Lower lobe of right lung (tissue), 2 donors: ENCODE measurements at regions not wholly inside any gene's neighbourhood (a gene's known extent, or its start where the extent isn't known, plus 50 kb on each side); places are given as distances from the start of the nearest gene placed in this dataset.

ENCODE experiments used
- ATAC-seq, 2 donors: fragments of 200-7000 bp; cut with Tn5 transposase; one replicate each; pipeline ENCODE4 v1.9.1; 2020 to 2022; ENCODE audit warnings: mild to moderate bottlenecking in 2 of 2, moderate library complexity in 2 of 2
- DNase-seq: peaks from one replicate; pipeline ENCODE4 v3.0.0-alpha.2; 2020
- H3K27ac ChIP-seq: fragments of 200-600 bp; one replicate; pipeline ENCODE4 v1.8.0; 2022
- H3K27me3 ChIP-seq: fragments of 200-600 bp; one replicate; pipeline ENCODE4 v1.8.0; 2022; ENCODE audit warnings: low read depth
- H3K36me3 ChIP-seq: fragments of 200-600 bp; one replicate; pipeline ENCODE4 v1.8.0; 2022; ENCODE audit warnings: mild to moderate bottlenecking
- H3K4me1 ChIP-seq: fragments of 200-600 bp; one replicate; pipeline ENCODE4 v1.8.0; 2022
- H3K4me3 ChIP-seq: fragments of 200-600 bp; one replicate; pipeline ENCODE4 v1.8.0; 2022; ENCODE audit warnings: mild to moderate bottlenecking
- H3K9me3 ChIP-seq: fragments of 200-600 bp; one replicate; pipeline ENCODE4 v1.8.0; 2022
- CTCF ChIP-seq: fragments of 200-600 bp; IDR thresholded peaks from one replicate; pipeline ENCODE4 v1.8.0; 2022; ENCODE audit warnings: antibody characterized with exemption, mild to moderate bottlenecking
- intact Hi-C: fragments of 100-400 bp; cut with DNase I; formaldehyde crosslinking; loops from one replicate; pipeline ENCODE4 v1.11.0; 2022
- donor health status: DM: no; HTN: yes; CAD: no; lungs with severe emphysema.

GRCh38 chr21:34018910-34019309 lies 54.5 kb upstream of the MRPS6 start:
- Histone ChIP-seq H3K4me1 (peaks cover 6% of the 10 kb centered on the region), H3K36me3 (no peaks in the 10 kb centered on the region), H3K27me3 (no peaks in the 10 kb centered on the region), H3K4me3 (no peak overlapping the region), H3K27ac (no peak overlapping the region), H3K9me3 (peaks cover 11% of the 10 kb centered on the region)
- ATAC-seq (no peak), DNase-seq (no peak)
- intact Hi-C loops = no loop called here
- no peak for TF ChIP-seq CTCF

DNA sequence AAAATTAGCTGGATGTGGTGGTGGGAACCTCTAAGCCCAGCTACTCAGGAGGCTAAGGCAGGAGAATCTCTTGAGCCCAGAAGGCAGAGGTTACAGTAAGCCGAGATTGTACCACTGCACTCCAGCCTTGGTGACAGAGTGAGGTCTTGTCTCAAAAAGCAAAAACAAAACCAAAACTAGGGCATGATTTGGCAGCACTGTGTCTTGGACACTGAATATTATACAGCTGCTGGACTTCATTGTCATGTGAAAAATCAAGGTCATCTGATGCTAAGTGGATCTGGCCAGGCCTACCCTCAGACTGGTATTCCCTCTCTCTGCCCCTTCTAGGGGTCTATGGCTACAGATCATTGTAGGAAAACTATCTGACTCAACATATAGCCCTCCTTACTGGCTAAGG lies 55.2 kb upstream of the MRPS6 start:
- intact Hi-C loops = no loop called here
- Histone ChIP-seq H3K4me3 (no peak overlapping the region), H3K36me3 (no peaks in the 10 kb centered on the region), H3K4me1 (peaks cover 6% of the 10 kb centered on the region), H3K27me3 (no peaks in the 10 kb centered on the region), H3K9me3 (peaks cover 12% of the 10 kb centered on the region), H3K27ac (no peak overlapping the region)
- ATAC-seq (no peak), DNase-seq (no peak)
- no peak for TF ChIP-seq CTCF

- H3K4me3 ChIP-seq = no peak overlapping the region
- no peaks in the 10 kb centered on the region for H3K36me3 ChIP-seq
- peaks cover 6% of the 10 kb centered on the region for H3K4me1 ChIP-seq
- H3K9me3 ChIP-seq = peaks cover 12% of the 10 kb centered on the region
- no peak for TF ChIP-seq CTCF
- ATAC-seq = no peak
- no peak for DNase-seq
- H3K27ac ChIP-seq = no peak overlapping the region
- H3K27me3 ChIP-seq = no peaks in the 10 kb centered on the region
- intact Hi-C loops = no loop called here
Observed at GRCh38 chr21:34017039-34017961, 56.1 kb upstream of the MRPS6 start.

DNA sequence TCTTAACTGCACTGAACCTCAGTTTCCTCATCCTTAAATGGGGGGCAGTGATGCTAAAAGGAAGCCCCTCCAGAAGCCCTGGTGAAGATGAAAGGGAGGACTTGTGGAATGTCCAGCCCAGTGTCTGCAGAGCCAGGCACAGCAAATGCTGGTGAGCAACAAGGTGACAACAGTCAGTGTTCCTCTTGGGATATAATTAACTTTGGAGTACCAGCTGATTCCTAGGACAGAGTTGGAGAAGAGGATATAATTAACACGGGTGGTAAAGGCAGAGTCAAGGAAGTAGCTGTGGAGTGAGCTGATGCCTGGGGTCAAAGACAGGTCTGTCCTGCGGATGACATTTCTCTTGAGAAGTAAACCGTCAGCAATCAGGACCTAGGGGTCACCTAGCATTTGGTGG lies 60.7 kb upstream of the MRPS6 start:
- DNase-seq (no peak), ATAC-seq (no peak)
- Histone ChIP-seq H3K36me3 (no peaks in the 10 kb centered on the region), H3K4me3 (no peak overlapping the region), H3K27me3 (no peaks in the 10 kb centered on the region), H3K9me3 (peaks cover 15% of the 10 kb centered on the region), H3K4me1 (no peaks in the 10 kb centered on the region), H3K27ac (no peak overlapping the region)
- intact Hi-C loops = no loop called here
- TF ChIP-seq CTCF = no peak

DNA sequence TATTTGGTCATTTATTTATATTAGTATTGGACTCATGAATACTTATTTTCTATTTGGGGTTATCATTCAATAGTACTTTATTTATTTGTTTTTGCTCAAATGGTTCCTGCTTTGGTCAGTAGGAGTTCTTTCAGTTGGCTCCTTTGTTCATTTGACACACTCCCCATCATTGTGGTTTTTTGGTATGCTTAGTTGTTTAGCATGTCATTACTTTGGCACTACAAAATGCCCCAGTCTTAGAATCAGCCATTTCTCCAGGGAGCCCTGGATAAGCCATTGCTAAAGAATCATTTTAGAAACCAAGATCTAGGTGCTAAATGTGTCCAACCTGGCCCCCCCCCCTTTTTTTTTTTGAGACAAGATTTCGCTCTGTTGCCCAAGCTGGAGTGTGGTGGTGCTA lies 61.7 kb upstream of the MRPS6 start:
- Histone ChIP-seq H3K9me3 (peaks cover 15% of the 10 kb centered on the region), H3K4me1 (no peaks in the 10 kb centered on the region), H3K36me3 (no peaks in the 10 kb centered on the region), H3K27ac (no peak overlapping the region), H3K27me3 (no peaks in the 10 kb centered on the region), H3K4me3 (no peak overlapping the region)
- DNase-seq (no peak), ATAC-seq (no peak)
- intact Hi-C loops = no loop called here
- no peak for TF ChIP-seq CTCF
